OCI-LY3 (cell line): ENCODE measurements at regions not wholly inside any gene's neighbourhood (a gene's known extent, or its start where the extent isn't known, plus 50 kb on each side); places are given as distances from the start of the nearest gene placed in this dataset.

Experiments used
- H2AFZ ChIP-seq: fragments of 200-600, 300-600 bp; shearing (Covaris generic); 2 replicates; pipeline ENCODE4 v1.6.0; 2014; ENCODE audit warnings: antibody characterized with exemption, low read depth, low read length
- H3K27ac ChIP-seq: fragments of 200-600, 300-600 bp; sonication (generic); 2 replicates; pipeline ENCODE4 v1.5.1; 2014; ENCODE audit warnings: mild to moderate bottlenecking, low read length, moderate library complexity, mixed read lengths
- H3K27me3 ChIP-seq: fragments of 200-600, 300-600 bp; sonication (generic); 2 replicates; pipeline ENCODE4 v1.6.1; 2014; ENCODE audit warnings: low read depth, low read length, mixed read lengths
- H3K36me3 ChIP-seq: fragments of 200-600, 300-600 bp; sonication (generic); replicated peaks from 2 replicates; pipeline ENCODE3; 2014; ENCODE audit warnings: low read depth, low read length, mixed read lengths
- H3K4me1 ChIP-seq: fragments of 300-600, 200-600 bp; sonication (generic); 2 replicates; pipeline ENCODE4 v1.6.1; 2014; ENCODE audit warnings: low read length, mixed read lengths
- H3K4me2 ChIP-seq: fragments of 200-600, 300-600 bp; sonication (generic); 2 replicates; pipeline ENCODE4 v1.6.1; 2014; ENCODE audit warnings: low read length, mixed read lengths
- H3K4me3 ChIP-seq: fragments of 300-600, 200-600 bp; sonication (generic); 2 replicates; pipeline ENCODE4 v1.5.1; 2014; ENCODE audit warnings: antibody characterized with exemption, mild to moderate bottlenecking, low read length, moderate library complexity
- H3K79me2 ChIP-seq: fragments of 300-600, 200-600 bp; shearing (Covaris generic); 2 replicates; pipeline ENCODE4 v1.6.1; 2014; ENCODE audit warnings: mild to moderate bottlenecking, low read length, mixed read lengths
- H3K9ac ChIP-seq: fragments of 300-600, 200-600 bp; shearing (Covaris generic); 2 replicates; pipeline ENCODE4 v1.6.0; 2014; ENCODE audit warnings: mild to moderate bottlenecking, low read length, moderate library complexity
- H3K9me3 ChIP-seq: fragments of 200-600, 300-600 bp; shearing (Covaris generic); 2 replicates; pipeline ENCODE4 v1.6.1; 2014; ENCODE audit warnings: low read length, mixed read lengths; ENCODE audit not compliant: insufficient read depth
- H4K20me1 ChIP-seq: fragments of 200-600, 300-600 bp; sonication (generic); 2 replicates; pipeline ENCODE4 v1.6.1; 2016; ENCODE audit warnings: low read length, mixed read lengths; ENCODE audit not compliant: insufficient read depth
- CTCF ChIP-seq: fragments of 200-600, 300-600 bp; sonication (generic); IDR thresholded peaks from 2 replicates; pipeline ENCODE4 v1.5.1; 2014; ENCODE audit warnings: antibody characterized with exemption, low read length, low read depth
- EZH2phosphoT487 ChIP-seq: fragments of 200-600 bp; shearing (Covaris generic); IDR thresholded peaks from 2 replicates; pipeline ENCODE4 v1.6.1; 2018; ENCODE audit warnings: antibody characterized with exemption, mixed run types, low read depth

- TF ChIP-seq CTCF: no peak
- no peak for TF ChIP-seq EZH2phosphoT487
- H3K27ac ChIP-seq: no peak overlapping the region
- no peak overlapping the region for H3K4me2 ChIP-seq
- H3K4me3 ChIP-seq: no peak overlapping the region
- H3K36me3 ChIP-seq: no peaks in the 10 kb centered on the region
- no peaks in the 10 kb centered on the region for H3K9me3 ChIP-seq
- no peaks in the 10 kb centered on the region for H4K20me1 ChIP-seq
- H3K4me1 ChIP-seq: peaks cover 10% of the 10 kb centered on the region
- no peak overlapping the region for H3K9ac ChIP-seq
- no peaks in the 10 kb centered on the region for H3K27me3 ChIP-seq
- no peak overlapping the region for H2AFZ ChIP-seq
- no peaks in the 10 kb centered on the region for H3K79me2 ChIP-seq
These were observed 64.8 kb upstream of the TMEM108 start for GRCh38 chr3:132973441-132973840.

GRCh38 chr3:132972333-132972732 is 65.9 kb upstream of the TMEM108 start:
- Histone ChIP-seq H3K9me3 (no peaks in the 10 kb centered on the region), H3K4me3 (no peak overlapping the region), H4K20me1 (no peaks in the 10 kb centered on the region)

GRCh38 chr3:132966374-132966773 is 71.8 kb upstream of the TMEM108 start:
- Histone ChIP-seq H3K4me1 (no peaks in the 10 kb centered on the region), H3K9me3 (no peaks in the 10 kb centered on the region), H3K79me2 (no peaks in the 10 kb centered on the region), H3K27ac (no peak overlapping the region), H3K36me3 (no peaks in the 10 kb centered on the region), H4K20me1 (no peaks in the 10 kb centered on the region), H3K4me3 (no peak overlapping the region), H2AFZ (no peak overlapping the region), H3K4me2 (no peak overlapping the region), H3K27me3 (no peaks in the 10 kb centered on the region), H3K9ac (no peak overlapping the region)
- no peak for TF ChIP-seq EZH2phosphoT487
- TF ChIP-seq CTCF: no peak

More at GRCh38 chr3:132972333-132972732, 65.9 kb upstream of the TMEM108 start:
- Histone ChIP-seq H2AFZ (no peak overlapping the region), H3K9ac (no peak overlapping the region), H3K79me2 (no peaks in the 10 kb centered on the region), H3K4me1 (peaks cover 5% of the 10 kb centered on the region; the same call in 1 of the 2 replicates), H3K27ac (no peak overlapping the region), H3K4me2 (no peak overlapping the region), H3K36me3 (no peaks in the 10 kb centered on the region), H3K27me3 (no peaks in the 10 kb centered on the region)
- no peak for TF ChIP-seq CTCF
- no peak for TF ChIP-seq EZH2phosphoT487

GRCh38 chr3:132964266-132964665 is 73.9 kb upstream of the TMEM108 start:
- H4K20me1 ChIP-seq: no peaks in the 10 kb centered on the region
- H2AFZ ChIP-seq: no peak overlapping the region
- H3K4me3 ChIP-seq: no peak overlapping the region
- no peaks in the 10 kb centered on the region for H3K4me1 ChIP-seq
- H3K79me2 ChIP-seq: no peaks in the 10 kb centered on the region
- no peak overlapping the region for H3K27ac ChIP-seq
- TF ChIP-seq EZH2phosphoT487: no peak
- no peak for TF ChIP-seq CTCF
- H3K36me3 ChIP-seq: no peaks in the 10 kb centered on the region
- H3K9ac ChIP-seq: no peak overlapping the region
- no peak overlapping the region for H3K4me2 ChIP-seq
- no peaks in the 10 kb centered on the region for H3K9me3 ChIP-seq
- H3K27me3 ChIP-seq: no peaks in the 10 kb centered on the region
